ENCODE measurements at regions not wholly inside any gene's neighbourhood (a gene's known extent, or its start where the extent isn't known, plus 50 kb on each side); places are given as distances from the start of the nearest gene placed in this dataset.

- DNase-seq (ENCODE audit: low read depth): no peak
These were observed 101.4 kb upstream of the PTPN1 start for GRCh38 chr20:50408526-50409364.

GRCh38 chr20:50409495-50409894 is 100.7 kb upstream of the PTPN1 start:
- DNase-seq (ENCODE audit: low read depth): no peak

- no peak for DNase-seq (ENCODE audit: low read depth)
These were observed 99.8 kb upstream of the PTPN1 start for GRCh38 chr20:50410343-50410742.

- no peak for DNase-seq (ENCODE audit: low read depth)
These were observed 98.1 kb upstream of the PTPN1 start for GRCh38 chr20:50412069-50412468.

GRCh38 chr20:50412499-50412898 is 97.7 kb upstream of the PTPN1 start:
- no peak for DNase-seq (ENCODE audit: low read depth)

DNA sequence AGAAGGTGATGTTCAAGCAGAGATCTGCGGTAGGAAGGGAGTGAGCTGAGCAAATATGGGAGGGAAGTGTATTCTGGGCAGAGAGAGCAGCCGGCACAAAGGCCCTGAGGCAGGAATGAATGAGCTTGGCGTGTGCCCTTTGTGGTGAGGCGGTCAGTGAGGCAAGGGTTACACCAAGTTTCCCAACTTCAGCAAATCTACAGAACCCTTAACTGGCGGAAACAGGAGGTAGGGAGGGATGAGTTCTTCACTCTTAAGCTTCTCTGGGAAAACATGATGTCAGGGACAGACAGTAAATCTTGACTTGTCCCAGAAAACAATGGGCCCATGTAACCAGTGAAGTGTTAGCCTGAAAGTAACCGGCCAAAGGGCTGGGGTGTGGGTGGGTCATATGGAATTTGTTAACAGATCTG is 97.1 kb upstream of the PTPN1 start:
- no peak for DNase-seq (ENCODE audit: low read depth)

DNA sequence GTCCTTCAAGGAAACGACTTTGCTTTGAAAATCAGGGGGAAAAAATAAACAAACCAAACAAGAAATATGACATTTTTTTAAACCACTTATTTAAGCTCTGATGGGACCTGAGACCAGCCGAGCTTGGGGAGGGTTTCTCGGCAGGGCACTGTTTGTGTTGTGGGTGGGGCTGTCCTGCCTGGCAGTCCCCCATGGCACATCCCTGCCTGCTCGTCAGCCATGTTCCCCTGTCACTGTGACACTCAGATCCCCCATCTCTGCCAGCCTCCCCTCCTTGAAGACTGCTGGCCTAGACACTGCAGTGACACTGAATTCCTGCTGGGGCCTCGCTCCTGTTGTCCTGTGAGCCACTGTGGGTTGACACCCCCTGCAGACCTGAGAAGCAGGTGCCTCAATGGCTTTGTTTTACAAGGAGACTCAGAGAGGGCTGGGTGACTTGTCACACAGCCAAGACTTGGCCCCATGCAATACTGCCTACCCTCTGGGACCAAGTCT is 95.1 kb upstream of the PTPN1 start:
- no peak for DNase-seq (ENCODE audit: low read depth)

- DNase-seq (ENCODE audit: low read depth): no peak
These were observed 94.5 kb upstream of the PTPN1 start for GRCh38 chr20:50415516-50416268.

- DNase-seq (ENCODE audit: low read depth): no peak
These were observed 93.7 kb upstream of the PTPN1 start for GRCh38 chr20:50416269-50417022.

DNA sequence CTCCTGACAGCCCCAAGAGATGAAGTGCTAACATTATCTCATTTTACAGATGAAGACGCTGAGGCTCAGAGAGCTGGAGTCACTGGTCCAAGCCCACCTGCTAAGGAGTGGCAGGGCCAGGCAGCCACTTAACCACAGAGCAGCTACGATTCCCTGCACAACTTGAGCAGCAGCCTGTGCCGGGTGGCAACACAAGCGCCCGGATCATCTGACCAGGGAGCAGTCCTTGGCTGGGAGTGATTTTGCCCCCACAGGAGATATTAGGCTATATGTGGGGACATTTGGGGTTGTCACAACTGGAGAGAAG is 93.2 kb upstream of the PTPN1 start:
- DNase-seq (ENCODE audit: low read depth): no peak

DNA sequence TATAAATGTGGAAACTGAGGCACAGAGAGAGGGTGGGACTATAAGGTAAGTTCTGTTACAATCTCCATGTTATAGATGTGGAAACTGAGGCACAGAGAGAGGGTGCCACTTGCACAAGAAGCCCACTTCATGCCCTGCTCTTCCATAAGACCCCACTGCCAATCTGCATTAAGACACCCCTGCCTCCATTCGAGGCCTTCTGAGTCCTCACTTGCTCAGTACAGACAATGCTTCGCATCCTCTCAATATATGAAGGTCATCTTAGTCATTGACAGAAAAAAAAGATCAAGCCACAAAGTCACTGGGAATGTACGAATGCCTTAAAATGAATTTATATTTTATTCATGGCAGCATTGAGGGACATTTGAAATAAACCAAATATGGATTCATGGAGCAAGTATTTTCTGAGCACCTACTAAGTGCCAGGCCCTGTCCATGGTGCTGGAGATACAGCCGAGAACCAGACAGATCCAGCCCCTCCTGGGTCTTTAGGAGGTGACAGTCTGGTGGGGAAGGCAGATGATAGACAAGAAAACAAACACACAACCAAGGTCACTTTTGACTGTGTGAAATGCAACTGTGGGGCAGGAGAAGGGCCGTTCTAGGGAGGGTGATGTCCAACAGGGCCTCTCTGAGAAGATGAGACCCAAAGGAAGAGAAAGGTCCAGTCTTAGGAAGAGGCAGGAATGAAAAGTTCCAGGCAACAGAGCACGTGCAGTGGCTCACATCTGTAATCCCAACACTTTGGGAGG is 92.5 kb upstream of the PTPN1 start:
- no peak for DNase-seq (ENCODE audit: low read depth)

DNA sequence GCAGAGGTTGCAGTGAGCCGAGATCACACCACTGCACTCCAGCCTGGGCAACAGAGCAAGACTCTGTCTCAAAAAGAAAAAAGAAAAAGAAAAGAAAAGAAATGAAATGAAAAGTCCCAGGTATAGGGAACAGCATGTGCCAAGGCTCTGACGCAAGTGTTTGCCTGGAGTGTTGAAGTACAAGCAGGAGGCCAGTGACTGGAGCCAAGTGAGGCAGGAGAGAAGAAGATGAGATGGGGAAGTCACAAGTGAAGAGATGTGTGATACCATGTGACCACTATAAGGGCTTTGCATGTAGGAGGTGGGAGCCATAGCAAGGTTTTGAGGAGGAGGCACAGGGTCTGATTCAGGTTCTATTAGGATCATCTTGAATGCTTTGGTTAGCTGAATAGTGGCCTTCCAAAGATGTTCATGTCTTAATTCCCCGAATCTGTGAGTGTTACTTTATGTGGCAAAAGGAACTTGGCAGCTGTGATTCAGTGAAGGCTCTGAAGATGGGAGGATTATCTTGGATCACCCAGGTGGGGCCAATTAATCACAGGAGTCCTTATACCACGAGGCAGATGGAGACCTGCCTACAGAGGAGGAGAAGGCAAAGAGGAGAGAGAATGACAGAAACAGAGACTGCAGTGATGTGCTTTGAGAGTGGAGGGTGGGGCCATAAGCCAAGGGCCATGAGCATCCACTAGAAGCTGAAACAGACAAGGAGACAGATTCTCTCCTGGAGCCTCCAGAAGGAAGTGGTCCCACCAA is 91.1 kb upstream of the PTPN1 start:
- no peak for DNase-seq (ENCODE audit: low read depth)

- no peak for DNase-seq (ENCODE audit: low read depth)
These were observed 89.8 kb upstream of the PTPN1 start for GRCh38 chr20:50420380-50420779.

DNA sequence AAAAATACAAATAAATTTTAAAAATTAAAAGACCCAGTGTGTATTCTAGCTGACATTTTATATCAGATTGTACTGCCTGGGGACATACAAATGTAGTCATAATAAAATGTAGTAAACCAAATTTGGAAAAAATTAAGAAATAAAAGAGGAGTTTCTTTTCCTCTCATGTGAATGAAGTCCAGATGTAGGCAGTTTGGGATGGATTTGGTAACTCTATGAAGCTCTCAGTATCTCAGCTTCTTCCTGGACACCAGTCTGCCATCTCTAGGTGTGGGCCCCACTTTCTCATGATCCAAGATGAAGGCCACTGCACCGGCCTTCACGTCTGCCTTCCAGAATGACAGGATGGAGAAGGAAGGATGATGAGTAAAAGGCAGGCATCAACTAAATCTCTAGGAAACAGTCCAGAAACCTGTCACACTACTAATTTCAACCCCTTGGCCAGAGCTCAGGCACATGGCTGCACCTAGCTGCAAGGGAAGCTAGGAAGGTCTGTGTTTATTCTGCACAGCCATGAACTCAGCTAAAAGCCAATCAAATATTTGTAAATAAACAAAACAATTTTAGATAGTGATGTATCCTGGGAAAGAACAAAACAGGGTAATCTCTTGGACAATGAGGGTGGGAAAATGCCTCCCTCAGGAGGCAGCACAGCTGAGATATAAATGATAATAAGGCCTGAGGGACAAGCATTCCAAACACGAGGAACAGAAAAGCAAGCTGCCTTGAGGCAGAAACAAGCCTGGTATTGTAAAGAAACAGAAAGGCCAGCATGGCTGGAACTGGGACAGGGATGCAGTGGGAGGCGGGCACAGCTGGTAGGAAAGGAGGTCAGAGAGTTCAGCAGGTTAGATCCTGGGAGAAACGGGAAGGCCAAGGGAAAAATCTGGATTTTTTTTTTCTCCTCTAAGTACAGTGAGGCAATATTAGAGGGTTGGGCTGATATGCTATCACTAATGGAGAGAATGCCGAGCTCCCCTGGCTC is 88.5 kb upstream of the PTPN1 start:
- no peak for DNase-seq (ENCODE audit: low read depth)

- no peak for DNase-seq (ENCODE audit: low read depth)
These were observed 86.4 kb upstream of the PTPN1 start for GRCh38 chr20:50423758-50424157.

GRCh38 chr20:50425076-50425475 is 85.1 kb upstream of the PTPN1 start:
- no peak for DNase-seq (ENCODE audit: low read depth)

- no peak for DNase-seq (ENCODE audit: low read depth)
These were observed 83.1 kb upstream of the PTPN1 start for GRCh38 chr20:50426866-50427718.

GRCh38 chr20:50427719-50428083 is 82.5 kb upstream of the PTPN1 start:
- no peak for DNase-seq (ENCODE audit: low read depth)

Data from activated T-helper 1 cell treated with Interleukin-2 at 50 U/mL for 16 hours (primary cell).